Mucosa of rectum (tissue), 2 donors: ENCODE measurements at regions not wholly inside any gene's neighbourhood (a gene's known extent, or its start where the extent isn't known, plus 50 kb on each side); places are given as distances from the start of the nearest gene placed in this dataset.

Source experiments
- H3K27ac ChIP-seq, 2 donors: one replicate each; pipeline ENCODE4 v1.7.0; 2013; ENCODE audit warnings: inconsistent platforms in 2 of 2, low read depth in 2 of 2, low read length in 2 of 2
- H3K27me3 ChIP-seq, 2 donors: one replicate each; pipeline ENCODE4 v1.7.0; 2013; ENCODE audit warnings: low read length in 2 of 2; ENCODE audit not compliant: control insufficient read depth in 2 of 2, insufficient read depth in 2 of 2
- H3K36me3 ChIP-seq, 2 donors: one replicate each; pipeline ENCODE4 v1.7.0; 2013; ENCODE audit warnings: low read length in 2 of 2; ENCODE audit not compliant: control insufficient read depth in 2 of 2, insufficient read depth in 2 of 2
- H3K4me1 ChIP-seq, 2 donors: one replicate each; pipeline ENCODE4 v1.7.0; 2013; ENCODE audit warnings: low read length in 2 of 2, mild to moderate bottlenecking in 1 of 2; ENCODE audit not compliant: control insufficient read depth in 2 of 2, insufficient read depth in 2 of 2
- H3K4me3 ChIP-seq, 2 donors: one replicate each; pipeline ENCODE4 v1.7.0; 2013; ENCODE audit warnings: low read length in 2 of 2
- H3K9ac ChIP-seq, 2 donors: one replicate each; pipeline ENCODE4 v1.7.0; 2013; ENCODE audit warnings: low read length in 2 of 2, low read depth in 1 of 2, mild to moderate bottlenecking in 1 of 2
- H3K9me3 ChIP-seq, 2 donors: one replicate each; pipeline ENCODE4 v1.7.0; 2013; ENCODE audit warnings: low read length in 2 of 2; ENCODE audit not compliant: control insufficient read depth in 2 of 2
- donor health status: healthy.
- donor health status: Normal muscosa, but diverticular disease.

- no peaks in the 10 kb centered on the region for H3K27me3 ChIP-seq
- H3K27ac ChIP-seq: no peak overlapping the region
- H3K4me3 ChIP-seq: no peak overlapping the region
- H3K9ac ChIP-seq: no peak overlapping the region
- no peaks in the 10 kb centered on the region for H3K36me3 ChIP-seq
- no peaks in the 10 kb centered on the region for H3K9me3 ChIP-seq
- no peaks in the 10 kb centered on the region for H3K4me1 ChIP-seq
Measured at GRCh38 chr10:4568731-4569130, 257.3 kb upstream of the AKR1E2 start.

DNA sequence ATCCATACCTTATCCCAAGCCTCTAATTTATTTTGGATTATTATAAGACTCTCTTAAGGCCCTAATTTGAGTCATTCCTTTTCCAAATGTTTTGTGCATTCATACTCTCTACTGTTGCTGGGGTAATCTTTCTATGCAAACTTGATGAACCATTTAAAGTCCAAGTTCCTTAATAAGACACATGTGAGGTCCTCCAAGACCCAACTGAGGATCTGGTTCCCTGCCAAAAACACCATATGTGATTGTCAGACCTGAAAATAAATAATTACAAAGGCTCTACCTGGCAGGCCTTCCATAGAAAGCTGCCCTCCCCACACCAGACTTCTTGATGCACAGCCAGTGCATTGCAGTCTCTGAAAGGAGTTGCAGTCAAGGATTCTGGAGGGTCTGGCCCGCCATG is 257.9 kb upstream of the AKR1E2 start:
- H3K27ac ChIP-seq: no peak overlapping the region
- H3K9ac ChIP-seq: no peak overlapping the region
- no peaks in the 10 kb centered on the region for H3K9me3 ChIP-seq
- no peak overlapping the region for H3K4me3 ChIP-seq
- no peaks in the 10 kb centered on the region for H3K36me3 ChIP-seq
- H3K27me3 ChIP-seq: no peaks in the 10 kb centered on the region
- H3K4me1 ChIP-seq: no peaks in the 10 kb centered on the region

- Histone ChIP-seq H3K27me3 (no peaks in the 10 kb centered on the region), H3K27ac (no peak overlapping the region), H3K36me3 (no peaks in the 10 kb centered on the region), H3K4me1 (no peaks in the 10 kb centered on the region), H3K9me3 (no peaks in the 10 kb centered on the region), H3K9ac (no peak overlapping the region), H3K4me3 (no peak overlapping the region)
Measured at GRCh38 chr10:4567637-4568036, 258.4 kb upstream of the AKR1E2 start.

DNA sequence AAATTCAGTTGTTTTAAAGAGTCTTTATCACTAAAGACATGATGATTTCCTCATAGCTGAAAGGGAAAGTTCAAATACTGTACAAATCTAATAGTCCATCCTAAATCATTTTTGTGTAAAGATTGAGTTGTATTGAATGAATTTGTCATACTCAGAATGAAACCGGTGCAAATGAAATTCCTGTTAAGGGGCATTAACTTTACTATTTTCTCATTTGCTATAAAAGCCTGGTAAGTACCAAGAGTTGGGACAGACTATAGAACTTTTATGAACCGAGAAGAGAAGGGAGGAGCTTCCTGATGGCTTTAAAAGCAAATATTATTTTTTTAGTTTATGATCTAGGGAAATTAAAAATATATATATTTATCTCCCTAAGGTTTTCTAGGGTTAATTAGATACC is 260.0 kb upstream of the AKR1E2 start:
- no peak overlapping the region for H3K27ac ChIP-seq
- no peak overlapping the region for H3K4me3 ChIP-seq
- H3K9ac ChIP-seq: no peak overlapping the region

DNA sequence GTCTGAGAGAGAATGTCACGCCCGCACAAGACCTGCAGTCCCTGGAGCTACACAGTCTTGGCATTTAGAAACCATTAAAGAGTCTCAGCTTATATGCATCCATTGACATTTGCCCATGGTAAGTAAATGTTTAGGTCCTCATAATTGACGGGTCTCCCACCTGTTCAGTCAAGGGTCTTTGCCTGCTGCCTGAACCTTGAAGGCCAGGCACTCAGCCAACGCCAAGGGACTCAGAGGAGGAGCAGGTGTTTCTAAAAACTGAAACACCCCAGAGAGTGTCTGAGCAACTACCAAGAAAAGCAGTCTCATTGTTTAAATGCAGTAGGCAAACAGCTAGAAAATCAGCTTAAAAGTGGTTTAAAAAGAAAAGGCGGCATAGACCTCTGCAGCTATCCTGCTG is 264.7 kb upstream of the AKR1E2 start:
- H3K36me3 ChIP-seq: no peaks in the 10 kb centered on the region
- H3K9me3 ChIP-seq: no peaks in the 10 kb centered on the region
- H3K27ac ChIP-seq: no peak overlapping the region
- no peaks in the 10 kb centered on the region for H3K4me1 ChIP-seq
- H3K4me3 ChIP-seq: no peak overlapping the region
- no peaks in the 10 kb centered on the region for H3K27me3 ChIP-seq
- no peak overlapping the region for H3K9ac ChIP-seq

More for the DNA sequence above, 260.0 kb upstream of the AKR1E2 start:
- no peaks in the 10 kb centered on the region for H3K9me3 ChIP-seq
- H3K4me1 ChIP-seq: no peaks in the 10 kb centered on the region
- no peaks in the 10 kb centered on the region for H3K36me3 ChIP-seq
- no peaks in the 10 kb centered on the region for H3K27me3 ChIP-seq

DNA sequence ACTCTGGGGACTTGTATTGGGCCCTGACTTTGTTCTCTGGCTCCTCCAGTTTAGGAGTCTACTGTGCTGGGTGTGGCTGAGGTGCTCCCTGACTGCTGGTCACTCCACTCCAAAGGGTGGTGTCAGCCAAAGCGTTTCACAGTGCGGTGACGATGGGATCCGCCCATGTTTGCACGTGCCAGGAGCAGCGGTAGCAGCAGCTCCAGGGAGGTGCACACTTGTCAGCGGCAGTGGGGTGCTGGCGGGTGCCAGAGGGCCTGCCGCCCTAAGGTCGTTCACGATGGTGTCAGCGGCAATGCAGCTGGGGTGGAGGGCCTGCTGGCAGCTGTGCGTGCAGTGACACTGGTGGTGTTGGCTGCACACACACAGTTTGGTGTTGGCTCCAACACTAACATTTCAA is 268.5 kb upstream of the AKR1E2 start:
- Histone ChIP-seq H3K27me3 (no peaks in the 10 kb centered on the region), H3K27ac (no peak overlapping the region), H3K9me3 (no peaks in the 10 kb centered on the region), H3K4me3 (no peak overlapping the region), H3K4me1 (no peaks in the 10 kb centered on the region), H3K36me3 (no peaks in the 10 kb centered on the region), H3K9ac (no peak overlapping the region)

GRCh38 chr10:4556527-4556926 is 269.5 kb upstream of the AKR1E2 start:
- H3K9ac ChIP-seq: no peak overlapping the region
- no peaks in the 10 kb centered on the region for H3K9me3 ChIP-seq

DNA sequence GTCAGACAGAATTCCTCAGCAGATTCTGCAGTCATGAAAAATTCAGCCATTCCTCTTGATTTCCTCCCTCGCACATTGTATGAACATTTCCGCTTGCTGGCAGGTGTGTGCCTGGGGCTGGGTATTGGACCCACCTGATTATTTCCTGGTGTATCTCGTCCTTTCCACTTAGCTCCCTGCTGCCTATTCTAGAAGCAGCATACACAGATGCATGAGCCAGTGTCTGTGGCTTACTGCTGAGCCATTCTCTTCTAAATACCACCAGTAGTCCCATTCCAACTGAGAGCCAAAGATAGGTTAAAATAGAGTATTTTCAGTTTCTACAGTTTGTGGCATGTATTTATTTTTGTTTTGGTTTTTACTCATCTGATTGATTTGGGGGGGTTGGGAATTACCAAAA is 270.1 kb upstream of the AKR1E2 start:
- H3K27ac ChIP-seq: no peak overlapping the region
- H3K4me3 ChIP-seq: no peak overlapping the region
- no peak overlapping the region for H3K9ac ChIP-seq
- no peaks in the 10 kb centered on the region for H3K4me1 ChIP-seq
- peaks cover 0 to 4% of the 10 kb centered on the region in 2 donors for H3K27me3 ChIP-seq
- H3K9me3 ChIP-seq: no peaks in the 10 kb centered on the region
- no peaks in the 10 kb centered on the region for H3K36me3 ChIP-seq

More at GRCh38 chr10:4556527-4556926, 269.5 kb upstream of the AKR1E2 start:
- Histone ChIP-seq H3K36me3 (no peaks in the 10 kb centered on the region), H3K4me1 (no peaks in the 10 kb centered on the region), H3K4me3 (no peak overlapping the region), H3K27ac (no peak overlapping the region), H3K27me3 (no peaks in the 10 kb centered on the region)

DNA sequence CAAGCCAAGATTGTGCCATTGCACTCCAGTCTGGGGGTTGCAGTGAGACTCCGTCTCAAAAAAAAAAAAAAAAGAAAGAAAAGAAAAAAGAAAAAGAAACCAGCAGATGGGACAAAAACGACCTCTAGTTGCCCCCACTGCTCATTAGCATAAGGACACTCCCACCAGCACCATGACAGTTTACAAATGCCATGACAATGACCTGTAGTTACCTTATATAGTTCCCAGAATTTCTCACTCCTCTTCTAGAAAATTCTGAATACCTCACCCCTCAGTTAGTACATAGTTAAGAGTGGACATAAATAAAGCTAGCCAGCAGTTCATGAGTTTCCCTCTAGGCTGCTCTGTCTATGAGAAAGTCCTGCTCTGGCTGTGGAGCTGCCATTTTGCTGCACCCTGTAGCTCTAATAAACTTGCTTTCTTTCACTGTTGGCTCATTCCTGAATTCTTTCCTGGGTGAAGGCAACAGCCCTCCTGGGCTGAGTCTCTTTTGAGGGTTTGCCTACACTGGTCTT is 276.8 kb upstream of the AKR1E2 start:
- Histone ChIP-seq H3K9me3 (no peaks in the 10 kb centered on the region), H3K9ac (no peak overlapping the region), H3K36me3 (no peaks in the 10 kb centered on the region), H3K27ac (no peak overlapping the region), H3K4me1 (no peaks in the 10 kb centered on the region), H3K27me3 (peaks cover 0 to 4% of the 10 kb centered on the region in 2 donors), H3K4me3 (no peak overlapping the region)

DNA sequence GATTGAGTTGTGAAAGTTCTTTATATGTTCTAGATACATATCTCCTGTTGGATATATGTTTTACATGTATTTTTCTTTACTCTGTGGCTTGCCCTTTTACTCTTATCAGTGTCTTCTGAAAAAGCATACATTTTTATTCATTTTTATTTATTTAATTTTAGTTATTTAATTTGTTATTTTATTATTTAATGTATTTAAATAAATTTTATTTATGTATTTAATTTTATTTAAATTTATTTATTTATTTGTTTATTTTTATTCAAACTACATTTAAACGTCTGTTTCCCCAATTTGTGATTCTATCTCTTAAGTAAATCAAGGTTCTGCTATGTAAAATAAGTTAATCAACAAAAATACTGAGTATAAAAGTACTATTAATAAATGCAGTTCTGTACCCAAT is 279.1 kb upstream of the AKR1E2 start:
- no peak overlapping the region for H3K9ac ChIP-seq
- H3K4me1 ChIP-seq: peaks cover 0 to 2% of the 10 kb centered on the region in 2 donors
- H3K4me3 ChIP-seq: no peak overlapping the region
- no peak overlapping the region for H3K27ac ChIP-seq
- H3K27me3 ChIP-seq: peaks cover 2 to 4% of the 10 kb centered on the region in 2 donors
- H3K36me3 ChIP-seq: no peaks in the 10 kb centered on the region
- H3K9me3 ChIP-seq: no peaks in the 10 kb centered on the region

DNA sequence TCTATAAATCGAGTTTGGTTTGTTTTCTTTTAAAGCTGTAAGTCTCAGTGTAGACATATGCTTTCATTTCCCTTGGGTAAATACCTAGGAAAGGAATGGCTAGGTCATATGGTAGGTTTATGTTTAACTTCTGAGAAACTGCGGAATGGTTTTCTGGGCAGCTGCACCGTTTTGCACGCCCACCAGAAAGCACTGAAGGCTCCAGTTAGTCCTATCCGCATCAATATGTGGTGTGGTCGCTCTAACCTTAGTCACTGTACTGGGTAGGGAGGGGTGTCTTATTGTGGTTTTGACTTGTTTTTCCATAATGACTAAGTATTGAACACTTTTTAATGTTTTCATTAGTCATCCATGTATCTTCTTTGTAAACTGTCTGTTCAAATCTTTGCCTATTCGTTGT is 279.5 kb upstream of the AKR1E2 start:
- H3K27me3 ChIP-seq: peaks cover 2 to 4% of the 10 kb centered on the region in 2 donors
- H3K4me3 ChIP-seq: no peak overlapping the region
- no peaks in the 10 kb centered on the region for H3K36me3 ChIP-seq
- H3K27ac ChIP-seq: no peak overlapping the region
- no peaks in the 10 kb centered on the region for H3K9me3 ChIP-seq
- H3K4me1 ChIP-seq: peaks cover 0 to 6% of the 10 kb centered on the region in 2 donors
- no peak overlapping the region for H3K9ac ChIP-seq
